GM13976 (cell line): ENCODE measurements at regions not wholly inside any gene's neighbourhood (a gene's known extent, or its start where the extent isn't known, plus 50 kb on each side); places are given as distances from the start of the nearest gene placed in this dataset.

Experiments
- DNase-seq: peaks from one replicate; pipeline ENCODE4 v3.0.0; 2012; ENCODE audit warnings: low spot score
- in situ Hi-C: fragments of 300-500 bp; cut with MboI; formaldehyde crosslinking; loops from one replicate; pipeline ENCODE4 v1.12.0; 2022; ENCODE audit warnings: low sequenced_read_pairs, mixed read lengths, inconsistent platforms; ENCODE audit not compliant: unreplicated experiment
- TF ChIP-seq, protein P1 (sequence below): IDR thresholded peaks from 2 replicates; pipeline ENCODE4 v1.5.1; 2012; ENCODE audit warnings: borderline replicate concordance, mild to moderate bottlenecking; ENCODE audit not compliant: insufficient read depth; ENCODE audit errors: extremely low read depth, missing control alignments, control extremely low read depth

DNA sequence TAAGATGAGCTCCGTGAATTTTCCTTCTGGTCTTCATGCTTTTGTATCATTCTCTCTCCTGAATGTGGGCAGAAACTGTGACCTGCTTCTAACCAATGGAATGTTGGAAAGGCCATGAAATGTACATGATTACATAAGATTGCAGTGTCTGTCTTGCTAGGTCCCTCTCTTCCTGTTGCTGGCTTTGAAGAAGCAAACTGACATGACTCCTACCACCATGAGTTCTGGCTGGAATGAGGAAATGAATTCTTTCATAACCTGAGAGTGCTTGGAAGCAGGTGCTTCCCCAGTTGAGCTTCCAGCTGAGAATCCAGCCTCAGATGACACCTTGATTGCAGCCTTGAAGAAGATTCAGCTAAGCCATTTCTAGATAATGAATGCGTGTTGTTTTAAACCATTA is 275.0 kb upstream of the MIR17HG start:
- in situ Hi-C loops, result no loop called here
- DNase-seq, result no peak
- TF ChIP-seq, protein P1, sequence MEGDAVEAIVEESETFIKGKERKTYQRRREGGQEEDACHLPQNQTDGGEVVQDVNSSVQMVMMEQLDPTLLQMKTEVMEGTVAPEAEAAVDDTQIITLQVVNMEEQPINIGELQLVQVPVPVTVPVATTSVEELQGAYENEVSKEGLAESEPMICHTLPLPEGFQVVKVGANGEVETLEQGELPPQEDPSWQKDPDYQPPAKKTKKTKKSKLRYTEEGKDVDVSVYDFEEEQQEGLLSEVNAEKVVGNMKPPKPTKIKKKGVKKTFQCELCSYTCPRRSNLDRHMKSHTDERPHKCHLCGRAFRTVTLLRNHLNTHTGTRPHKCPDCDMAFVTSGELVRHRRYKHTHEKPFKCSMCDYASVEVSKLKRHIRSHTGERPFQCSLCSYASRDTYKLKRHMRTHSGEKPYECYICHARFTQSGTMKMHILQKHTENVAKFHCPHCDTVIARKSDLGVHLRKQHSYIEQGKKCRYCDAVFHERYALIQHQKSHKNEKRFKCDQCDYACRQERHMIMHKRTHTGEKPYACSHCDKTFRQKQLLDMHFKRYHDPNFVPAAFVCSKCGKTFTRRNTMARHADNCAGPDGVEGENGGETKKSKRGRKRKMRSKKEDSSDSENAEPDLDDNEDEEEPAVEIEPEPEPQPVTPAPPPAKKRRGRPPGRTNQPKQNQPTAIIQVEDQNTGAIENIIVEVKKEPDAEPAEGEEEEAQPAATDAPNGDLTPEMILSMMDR, result no peak

DNA sequence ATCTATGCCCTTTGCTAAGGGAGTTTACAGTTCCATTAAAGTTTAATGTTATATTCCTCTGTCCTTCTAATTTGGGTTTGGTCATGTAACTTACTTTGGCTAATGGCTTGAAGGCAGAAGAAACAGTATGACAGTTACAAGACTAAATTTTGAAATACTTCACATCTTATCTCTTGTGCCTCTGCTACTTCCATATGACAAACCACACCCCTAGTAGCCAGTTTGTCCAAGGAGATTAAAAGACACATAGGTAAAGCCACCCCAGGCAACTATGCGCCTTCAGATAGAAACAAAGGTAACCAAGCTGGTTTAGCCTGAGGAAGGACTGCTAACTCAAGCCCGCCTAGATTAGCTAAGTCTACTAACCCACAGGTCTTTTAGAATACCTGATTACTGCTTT is 273.4 kb upstream of the MIR17HG start:
- in situ Hi-C loops, result no loop called here
- no peak for DNase-seq
- TF ChIP-seq, protein P1, result no peak

DNA sequence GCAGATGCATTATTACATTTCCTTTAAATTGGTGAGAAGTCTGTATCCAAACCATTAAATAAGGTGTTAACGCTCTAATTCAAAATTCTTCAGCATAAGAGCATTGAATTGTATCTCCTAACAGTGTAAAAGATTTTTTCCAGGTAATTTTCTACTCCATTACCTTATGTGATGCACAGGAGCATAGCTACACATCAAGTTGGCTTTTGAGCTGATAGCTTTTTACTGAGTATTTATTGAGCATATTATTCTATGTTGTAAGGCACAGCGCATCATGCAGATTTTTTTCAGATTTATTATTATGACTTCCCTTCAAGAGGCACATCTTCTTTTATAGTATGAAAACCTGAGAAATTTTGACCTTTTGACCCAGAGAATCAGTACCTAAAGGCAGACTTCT is 270.7 kb upstream of the MIR17HG start:
- no peak for DNase-seq
- in situ Hi-C loops, result no loop called here
- TF ChIP-seq, protein P1, result no peak

DNA sequence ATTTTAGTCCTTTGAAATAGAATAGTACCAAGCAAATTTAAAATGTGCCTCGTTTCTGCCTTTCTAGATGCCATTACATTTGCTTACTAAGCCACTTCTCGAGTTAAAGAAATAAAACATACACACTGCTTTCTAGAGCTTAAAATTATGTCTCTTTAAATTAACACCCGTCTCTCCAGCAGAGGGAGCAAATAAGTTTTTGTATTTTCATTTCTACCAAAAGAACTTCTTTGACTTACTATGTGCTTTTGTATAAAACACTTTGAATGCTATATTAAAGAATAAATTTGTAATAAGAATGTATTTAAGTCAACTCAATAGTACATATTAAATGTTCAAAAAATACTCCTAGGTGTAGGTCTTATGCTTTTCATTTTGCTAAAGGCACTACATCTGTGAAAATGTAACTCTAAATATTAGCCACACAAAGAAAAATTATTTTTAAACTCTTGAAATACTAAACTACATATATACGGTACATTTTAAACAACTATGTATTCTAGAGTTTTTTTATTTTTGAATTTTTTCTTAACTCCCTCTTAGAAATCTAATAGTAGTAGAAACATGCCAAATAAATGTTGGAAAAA is 269.3 kb upstream of the MIR17HG start:
- in situ Hi-C loops, result no loop called here
- TF ChIP-seq, protein P1, result no peak
- DNase-seq, result peak; percentile 24

DNA sequence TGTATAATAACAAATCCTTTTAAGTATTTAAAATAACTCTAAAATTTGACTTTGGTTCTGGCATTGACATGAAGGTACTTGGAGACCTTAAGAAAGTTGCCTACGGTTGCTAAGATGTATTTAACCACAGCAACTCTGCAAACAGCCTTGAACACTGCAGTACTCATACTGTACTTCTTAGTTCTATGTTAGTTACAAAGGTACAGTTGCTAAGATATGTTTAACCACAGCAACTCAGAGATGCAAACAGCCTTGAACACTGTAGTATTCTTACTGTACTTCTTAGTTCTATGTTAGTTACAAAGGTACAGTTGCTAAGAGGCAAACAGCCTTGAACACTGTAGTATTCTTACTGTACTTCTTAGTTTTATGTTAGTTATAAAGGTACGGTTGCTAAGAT is 268.3 kb upstream of the MIR17HG start:
- in situ Hi-C loops, result no loop called here
- TF ChIP-seq, protein P1, result no peak
- DNase-seq, result no peak

DNA sequence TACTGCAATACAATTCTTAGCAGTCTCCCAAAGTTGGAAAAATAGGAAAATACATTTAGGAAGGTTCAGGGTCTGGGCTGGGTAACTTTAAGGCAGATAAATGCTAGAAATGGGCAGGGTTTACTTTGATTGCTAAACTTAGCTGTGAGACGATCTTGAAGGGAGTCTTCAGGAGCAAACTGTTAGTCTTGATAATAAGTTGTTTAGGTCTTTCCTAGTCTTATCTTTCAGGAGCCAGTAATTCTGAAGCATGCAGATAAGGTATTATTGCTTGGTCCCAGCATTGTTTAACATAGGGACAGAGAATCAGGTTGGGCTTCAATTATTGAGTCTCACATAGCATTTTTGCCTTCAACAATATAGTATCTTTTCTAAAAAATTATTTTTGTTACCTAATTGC is 262.4 kb upstream of the MIR17HG start:
- TF ChIP-seq, protein P1, result no peak
- in situ Hi-C loops, result no loop called here
- DNase-seq, result no peak
